ENCODE measurements at regions not wholly inside any gene's neighbourhood (a gene's known extent, or its start where the extent isn't known, plus 50 kb on each side); places are given as distances from the start of the nearest gene placed in this dataset.

- TF ChIP-seq CTCF (IDR thresholded peaks at IDR 0.05) (no peak), ZFX (IDR thresholded peaks at IDR 0.05; ENCODE audit: borderline replicate concordance) (no peak)
Observed at GRCh38 chr5:56698463-56699381, 116.6 kb upstream of the MAP3K1 start.
